ENCODE measurements at regions not wholly inside any gene's neighbourhood (a gene's known extent, or its start where the extent isn't known, plus 50 kb on each side); places are given as distances from the start of the nearest gene placed in this dataset.

GRCh38 chr9:38180656-38181055, 111.6 kb upstream of the SHB start:
- TF ChIP-seq CTCF (IDR thresholded peaks at IDR 0.05; ENCODE audit: control insufficient read depth, extremely low read depth, insufficient read depth) = no peak
- no peak for DNase-seq (ENCODE audit: low read depth)

GRCh38 chr9:38179965-38180364, 110.9 kb upstream of the SHB start:
- DNase-seq (ENCODE audit: low read depth) = no peak
- no peak overlapping the region for H3K4me3 ChIP-seq (ENCODE audit: low read depth, low read length)
- TF ChIP-seq CTCF (IDR thresholded peaks at IDR 0.05; ENCODE audit: control insufficient read depth, extremely low read depth, insufficient read depth) = no peak

More at GRCh38 chr9:38180656-38181055, 111.6 kb upstream of the SHB start:
- no peak overlapping the region for H3K4me3 ChIP-seq (ENCODE audit: low read depth, low read length)

- H3K4me3 ChIP-seq (ENCODE audit: low read depth, low read length) = no peak overlapping the region
- DNase-seq (ENCODE audit: low read depth) = peak; percentile 81
- no peak for TF ChIP-seq CTCF (IDR thresholded peaks at IDR 0.05; ENCODE audit: control insufficient read depth, extremely low read depth, insufficient read depth)
These were observed 109.2 kb upstream of the SHB start for GRCh38 chr9:38178237-38178636.

GRCh38 chr9:38177680-38178079, 108.7 kb upstream of the SHB start:
- TF ChIP-seq CTCF (IDR thresholded peaks at IDR 0.05; ENCODE audit: control insufficient read depth, extremely low read depth, insufficient read depth) = no peak
- no peak for DNase-seq (ENCODE audit: low read depth)
- H3K4me3 ChIP-seq (ENCODE audit: low read depth, low read length) = no peak overlapping the region

GRCh38 chr9:38176251-38176650, 107.2 kb upstream of the SHB start:
- no peak overlapping the region for H3K4me3 ChIP-seq (ENCODE audit: low read depth, low read length)
- no peak for DNase-seq (ENCODE audit: low read depth)
- no peak for TF ChIP-seq CTCF (IDR thresholded peaks at IDR 0.05; ENCODE audit: control insufficient read depth, extremely low read depth, insufficient read depth)

GRCh38 chr9:38175423-38175822, 106.4 kb upstream of the SHB start:
- no peak for DNase-seq (ENCODE audit: low read depth)
- TF ChIP-seq CTCF (IDR thresholded peaks at IDR 0.05; ENCODE audit: control insufficient read depth, extremely low read depth, insufficient read depth) = no peak
- no peak overlapping the region for H3K4me3 ChIP-seq (ENCODE audit: low read depth, low read length)

GRCh38 chr9:38172586-38172985, 103.6 kb upstream of the SHB start:
- TF ChIP-seq CTCF (IDR thresholded peaks at IDR 0.05; ENCODE audit: control insufficient read depth, extremely low read depth, insufficient read depth) = no peak
- no peak for DNase-seq (ENCODE audit: low read depth)
- no peak overlapping the region for H3K4me3 ChIP-seq (ENCODE audit: low read depth, low read length)

Data from LNCaP clone FGC (cell line).